ENCODE measurements at regions not wholly inside any gene's neighbourhood (a gene's known extent, or its start where the extent isn't known, plus 50 kb on each side); places are given as distances from the start of the nearest gene placed in this dataset.
"Not testable (repeated sequence)": the region's sequence is repeated elsewhere in the genome, so short reads cannot be mapped to it uniquely, and the experiment has no call there.

GRCh38 chr11:49561240-49561880 lies 353.0 kb upstream of the FOLH1 start:
- not testable (repeated sequence) for TF ChIP-seq CTCF (IDR thresholded peaks at IDR 0.05); ATF2 (CRISPR knock-in tag; IDR thresholded peaks at IDR 0.05; ENCODE audit: borderline replicate concordance, low read depth); FOXJ3 (CRISPR knock-in tag; IDR thresholded peaks at IDR 0.05; ENCODE audit: borderline replicate concordance); MAX (CRISPR knock-in tag; IDR thresholded peaks at IDR 0.05); ZSCAN18 (CRISPR knock-in tag; IDR thresholded peaks at IDR 0.05); NR1H2 (CRISPR knock-in tag; IDR thresholded peaks at IDR 0.05); ZNF416 (CRISPR knock-in tag; IDR thresholded peaks at IDR 0.05); USF1 (CRISPR knock-in tag; IDR thresholded peaks at IDR 0.05); ZNF281 (CRISPR knock-in tag; IDR thresholded peaks at IDR 0.05)
- TF ChIP-seq, protein P1, sequence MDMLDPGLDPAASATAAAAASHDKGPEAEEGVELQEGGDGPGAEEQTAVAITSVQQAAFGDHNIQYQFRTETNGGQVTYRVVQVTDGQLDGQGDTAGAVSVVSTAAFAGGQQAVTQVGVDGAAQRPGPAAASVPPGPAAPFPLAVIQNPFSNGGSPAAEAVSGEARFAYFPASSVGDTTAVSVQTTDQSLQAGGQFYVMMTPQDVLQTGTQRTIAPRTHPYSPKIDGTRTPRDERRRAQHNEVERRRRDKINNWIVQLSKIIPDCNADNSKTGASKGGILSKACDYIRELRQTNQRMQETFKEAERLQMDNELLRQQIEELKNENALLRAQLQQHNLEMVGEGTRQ (CRISPR knock-in tag; IDR thresholded peaks at IDR 0.05): not testable (repeated sequence)
- TF ChIP-seq, protein P2, sequence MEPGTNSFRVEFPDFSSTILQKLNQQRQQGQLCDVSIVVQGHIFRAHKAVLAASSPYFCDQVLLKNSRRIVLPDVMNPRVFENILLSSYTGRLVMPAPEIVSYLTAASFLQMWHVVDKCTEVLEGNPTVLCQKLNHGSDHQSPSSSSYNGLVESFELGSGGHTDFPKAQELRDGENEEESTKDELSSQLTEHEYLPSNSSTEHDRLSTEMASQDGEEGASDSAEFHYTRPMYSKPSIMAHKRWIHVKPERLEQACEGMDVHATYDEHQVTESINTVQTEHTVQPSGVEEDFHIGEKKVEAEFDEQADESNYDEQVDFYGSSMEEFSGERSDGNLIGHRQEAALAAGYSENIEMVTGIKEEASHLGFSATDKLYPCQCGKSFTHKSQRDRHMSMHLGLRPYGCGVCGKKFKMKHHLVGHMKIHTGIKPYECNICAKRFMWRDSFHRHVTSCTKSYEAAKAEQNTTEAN (CRISPR knock-in tag; IDR thresholded peaks at IDR 0.05): not testable (repeated sequence)
